ENCODE measurements at regions not wholly inside any gene's neighbourhood (a gene's known extent, or its start where the extent isn't known, plus 50 kb on each side); places are given as distances from the start of the nearest gene placed in this dataset.

DNA sequence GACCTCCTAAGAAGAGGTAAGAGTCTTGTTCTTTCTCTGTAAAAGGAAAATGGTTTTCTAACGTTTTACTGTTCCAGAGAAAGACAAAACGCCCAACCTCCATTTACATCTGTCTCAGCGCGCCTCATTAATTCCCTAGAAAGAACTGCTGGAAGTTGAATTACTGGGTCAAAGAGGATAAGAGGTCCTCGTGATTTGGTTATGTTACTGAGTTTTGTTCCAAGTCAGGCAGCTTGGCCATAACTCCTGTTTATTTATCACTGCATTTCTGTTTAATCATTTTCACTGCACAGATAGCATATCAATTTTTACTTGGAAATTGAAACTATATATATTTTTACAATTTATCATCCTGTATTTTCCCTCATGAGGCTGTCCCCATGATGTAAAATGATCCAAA is 112.9 kb upstream of the PEG3 start:
- TF ChIP-seq, protein P1, sequence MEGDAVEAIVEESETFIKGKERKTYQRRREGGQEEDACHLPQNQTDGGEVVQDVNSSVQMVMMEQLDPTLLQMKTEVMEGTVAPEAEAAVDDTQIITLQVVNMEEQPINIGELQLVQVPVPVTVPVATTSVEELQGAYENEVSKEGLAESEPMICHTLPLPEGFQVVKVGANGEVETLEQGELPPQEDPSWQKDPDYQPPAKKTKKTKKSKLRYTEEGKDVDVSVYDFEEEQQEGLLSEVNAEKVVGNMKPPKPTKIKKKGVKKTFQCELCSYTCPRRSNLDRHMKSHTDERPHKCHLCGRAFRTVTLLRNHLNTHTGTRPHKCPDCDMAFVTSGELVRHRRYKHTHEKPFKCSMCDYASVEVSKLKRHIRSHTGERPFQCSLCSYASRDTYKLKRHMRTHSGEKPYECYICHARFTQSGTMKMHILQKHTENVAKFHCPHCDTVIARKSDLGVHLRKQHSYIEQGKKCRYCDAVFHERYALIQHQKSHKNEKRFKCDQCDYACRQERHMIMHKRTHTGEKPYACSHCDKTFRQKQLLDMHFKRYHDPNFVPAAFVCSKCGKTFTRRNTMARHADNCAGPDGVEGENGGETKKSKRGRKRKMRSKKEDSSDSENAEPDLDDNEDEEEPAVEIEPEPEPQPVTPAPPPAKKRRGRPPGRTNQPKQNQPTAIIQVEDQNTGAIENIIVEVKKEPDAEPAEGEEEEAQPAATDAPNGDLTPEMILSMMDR (IDR thresholded peaks at IDR 0.05) = no peak
- TF ChIP-seq POLR2A (IDR thresholded peaks at IDR 0.05) (no peak), POLR2AphosphoS5 (IDR thresholded peaks at IDR 0.05) (no peak), EP300 (IDR thresholded peaks at IDR 0.05; ENCODE audit: low read depth) (no peak)

Measured in transverse colon (tissue), 4 donors.